ENCODE measurements at regions not wholly inside any gene's neighbourhood (a gene's known extent, or its start where the extent isn't known, plus 50 kb on each side); places are given as distances from the start of the nearest gene placed in this dataset.

DNA sequence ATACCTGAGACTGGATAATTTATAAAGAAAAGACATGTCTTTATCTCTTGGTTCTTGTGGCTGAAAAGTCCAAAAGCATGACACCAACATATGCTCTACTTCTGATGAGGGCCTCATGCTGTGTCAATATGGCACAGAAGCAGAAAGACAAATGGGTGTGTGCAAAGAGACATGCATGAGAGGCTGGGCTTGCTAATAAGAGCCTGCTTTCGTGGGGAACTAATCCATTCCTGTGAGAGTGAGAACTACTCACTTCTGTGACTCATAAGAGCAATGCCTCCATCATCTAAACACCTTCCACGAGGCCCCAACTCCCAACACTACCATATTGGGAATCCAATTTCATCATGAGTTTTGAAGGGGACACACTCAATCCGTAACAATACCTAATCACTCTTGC is 340.0 kb upstream of the DUSP10 start:
- Histone ChIP-seq H3K4me1 (ENCODE audit: low read depth, poor library complexity, severe bottlenecking) (no peaks in the 10 kb centered on the region), H3K27me3 (ENCODE audit: insufficient read depth, low read depth) (no peaks in the 10 kb centered on the region), H3K4me3 (IDR thresholded peaks at IDR 0.05; ENCODE audit: insufficient read depth, low read depth, low read length) (no peak overlapping the region), H3K27ac (no peak overlapping the region), H3K4me2 (no peak overlapping the region), H3K36me3 (ENCODE audit: insufficient read depth) (no peaks in the 10 kb centered on the region), H3K9ac (no peak overlapping the region), H4K20me1 (ENCODE audit: insufficient read depth) (no peaks in the 10 kb centered on the region), H2AFZ (ENCODE audit: low read depth) (no peak overlapping the region), H3K79me2 (ENCODE audit: insufficient read depth, low read depth) (no peaks in the 10 kb centered on the region)
- TF ChIP-seq CTCF (conservative IDR thresholded peaks at IDR 0.05; ENCODE audit: low read depth, low read length), result no peak

DNA sequence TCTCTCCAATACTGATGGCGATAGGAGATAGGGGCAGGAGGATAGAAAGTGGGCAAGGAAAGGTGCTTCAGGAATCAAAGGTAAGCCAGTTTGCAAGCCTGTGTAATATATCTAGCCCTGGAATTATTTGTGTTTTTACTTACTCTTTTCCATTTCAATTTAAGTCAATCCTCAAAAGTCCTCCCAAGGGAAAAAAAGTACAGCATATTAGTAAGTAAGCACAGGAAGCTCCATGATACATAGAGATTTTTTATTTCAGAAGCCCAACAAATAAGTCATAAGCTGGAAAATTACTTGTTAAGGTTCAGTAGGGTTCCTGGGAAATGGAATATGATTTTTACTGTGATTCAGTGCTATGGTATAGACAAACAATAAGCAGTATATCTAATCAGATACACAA is 337.7 kb upstream of the DUSP10 start:
- H3K27me3 ChIP-seq (ENCODE audit: insufficient read depth, low read depth), result no peaks in the 10 kb centered on the region
- H3K4me1 ChIP-seq (ENCODE audit: low read depth, poor library complexity, severe bottlenecking), result no peaks in the 10 kb centered on the region
- H2AFZ ChIP-seq (ENCODE audit: low read depth), result no peak overlapping the region
- H3K36me3 ChIP-seq (ENCODE audit: insufficient read depth), result no peaks in the 10 kb centered on the region
- H4K20me1 ChIP-seq (ENCODE audit: insufficient read depth), result no peaks in the 10 kb centered on the region
- H3K79me2 ChIP-seq (ENCODE audit: insufficient read depth, low read depth), result no peaks in the 10 kb centered on the region
- H3K27ac ChIP-seq, result no peak overlapping the region
- H3K4me2 ChIP-seq, result no peak overlapping the region
- H3K4me3 ChIP-seq (IDR thresholded peaks at IDR 0.05; ENCODE audit: insufficient read depth, low read depth, low read length), result no peak overlapping the region
- no peak overlapping the region for H3K9ac ChIP-seq
- no peak for TF ChIP-seq CTCF (conservative IDR thresholded peaks at IDR 0.05; ENCODE audit: low read depth, low read length)

DNA sequence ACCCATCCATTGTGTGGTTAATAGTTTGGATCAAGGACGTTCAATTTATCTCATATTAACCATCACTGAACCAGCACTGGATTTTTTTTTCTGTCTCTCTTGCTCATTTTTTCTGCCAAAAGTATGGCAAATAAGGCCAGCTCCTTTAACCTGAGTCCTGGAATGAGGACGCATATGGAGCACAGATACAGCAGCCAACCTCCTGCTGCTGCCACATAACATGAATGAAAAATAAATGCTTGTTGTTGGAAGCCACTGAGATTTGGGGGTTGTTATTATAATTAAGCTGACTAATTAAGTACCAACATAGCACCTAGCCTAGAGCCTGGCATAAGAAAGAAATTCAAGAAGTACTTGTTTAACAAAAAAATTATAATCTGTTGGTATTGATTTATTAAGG is 335.3 kb upstream of the DUSP10 start:
- no peak for TF ChIP-seq CTCF (conservative IDR thresholded peaks at IDR 0.05; ENCODE audit: low read depth, low read length)

DNA sequence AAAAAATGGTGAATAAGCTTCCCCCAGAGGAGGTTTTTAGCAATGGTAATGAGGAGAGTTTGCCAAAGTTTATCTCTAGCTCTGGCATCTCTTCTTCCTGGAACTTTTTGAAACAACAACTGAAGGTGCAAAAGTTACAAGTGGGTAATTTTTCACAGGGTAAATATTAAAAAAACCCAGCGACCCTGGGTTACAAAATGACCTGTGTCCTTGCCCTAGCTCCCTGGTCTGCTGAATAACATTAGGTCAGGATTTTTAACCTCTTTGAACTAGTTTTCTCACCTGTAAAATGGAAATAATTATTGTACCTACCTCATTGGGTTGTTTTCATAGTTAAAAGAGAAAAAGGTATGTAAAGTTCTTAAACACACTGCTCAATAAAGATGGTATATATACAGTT is 332.4 kb upstream of the DUSP10 start:
- no peak overlapping the region for H3K27ac ChIP-seq
- no peaks in the 10 kb centered on the region for H3K27me3 ChIP-seq (ENCODE audit: insufficient read depth, low read depth)
- no peaks in the 10 kb centered on the region for H4K20me1 ChIP-seq (ENCODE audit: insufficient read depth)
- H2AFZ ChIP-seq (ENCODE audit: low read depth), result no peak overlapping the region
- no peak overlapping the region for H3K4me2 ChIP-seq
- TF ChIP-seq CTCF (conservative IDR thresholded peaks at IDR 0.05; ENCODE audit: low read depth, low read length), result no peak
- no peaks in the 10 kb centered on the region for H3K4me1 ChIP-seq (ENCODE audit: low read depth, poor library complexity, severe bottlenecking)
- H3K79me2 ChIP-seq (ENCODE audit: insufficient read depth, low read depth), result no peaks in the 10 kb centered on the region
- no peak overlapping the region for H3K9ac ChIP-seq
- no peak overlapping the region for H3K4me3 ChIP-seq (IDR thresholded peaks at IDR 0.05; ENCODE audit: insufficient read depth, low read depth, low read length)
- no peaks in the 10 kb centered on the region for H3K36me3 ChIP-seq (ENCODE audit: insufficient read depth)

More for the DNA sequence above, 335.3 kb upstream of the DUSP10 start:
- Histone ChIP-seq H3K27ac (no peak overlapping the region), H2AFZ (ENCODE audit: low read depth) (no peak overlapping the region), H3K4me1 (ENCODE audit: low read depth, poor library complexity, severe bottlenecking) (no peaks in the 10 kb centered on the region), H3K4me2 (no peak overlapping the region), H4K20me1 (ENCODE audit: insufficient read depth) (no peaks in the 10 kb centered on the region), H3K27me3 (ENCODE audit: insufficient read depth, low read depth) (no peaks in the 10 kb centered on the region), H3K4me3 (IDR thresholded peaks at IDR 0.05; ENCODE audit: insufficient read depth, low read depth, low read length) (no peak overlapping the region), H3K9ac (no peak overlapping the region), H3K36me3 (ENCODE audit: insufficient read depth) (no peaks in the 10 kb centered on the region), H3K79me2 (ENCODE audit: insufficient read depth, low read depth) (no peaks in the 10 kb centered on the region)

Data from KMS-11 (cell line).